ENCODE measurements at regions not wholly inside any gene's neighbourhood (a gene's known extent, or its start where the extent isn't known, plus 50 kb on each side); places are given as distances from the start of the nearest gene placed in this dataset.

GRCh38 chr11:134856056-134856971 lies 444.3 kb upstream of the B3GAT1 start:
- TF ChIP-seq CTCF (IDR thresholded peaks at IDR 0.05; ENCODE audit: control extremely low read depth in 1 of 3, insufficient read depth in 1 of 3, low read depth in 1 of 3, low read length in 3 of 3) (no peak), YY1 (IDR thresholded peaks at IDR 0.05; ENCODE audit: low read depth, low read length) (no peak), CBX5 (IDR thresholded peaks at IDR 0.05; ENCODE audit: low read depth, low read length) (no peak), TEAD4 (IDR thresholded peaks at IDR 0.05; ENCODE audit: low read depth, low read length) (no peak), GABPA (IDR thresholded peaks at IDR 0.05; ENCODE audit: borderline replicate concordance, insufficient read depth, low read length) (no peak), EP300 (IDR thresholded peaks at IDR 0.05; ENCODE audit: borderline replicate concordance in 1 of 2, low read depth in 2 of 2, low read length in 2 of 2) (no peak), ZNF274 (IDR thresholded peaks at IDR 0.05; ENCODE audit: borderline replicate concordance, extremely low read depth, low read length) (no peak), TCF12 (IDR thresholded peaks at IDR 0.05; ENCODE audit: low read depth, low read length) (no peak), CEBPB (IDR thresholded peaks at IDR 0.05; ENCODE audit: low read depth, low read length) (no peak), SP2 (IDR thresholded peaks at IDR 0.05; ENCODE audit: low read length) (no peak), RFX5 (IDR thresholded peaks at IDR 0.05; ENCODE audit: borderline replicate concordance, low read depth, low read length) (no peak), EZH2 (IDR thresholded peaks at IDR 0.05; ENCODE audit: low read depth, low read length, severe bottlenecking) (no peak), NRF1 (IDR thresholded peaks at IDR 0.05; ENCODE audit: low read depth, low read length) (no peak)
- TF ChIP-seq, protein P1, sequence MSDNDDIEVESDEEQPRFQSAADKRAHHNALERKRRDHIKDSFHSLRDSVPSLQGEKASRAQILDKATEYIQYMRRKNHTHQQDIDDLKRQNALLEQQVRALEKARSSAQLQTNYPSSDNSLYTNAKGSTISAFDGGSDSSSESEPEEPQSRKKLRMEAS (IDR thresholded peaks at IDR 0.05) = no peak
